ENCODE measurements at regions not wholly inside any gene's neighbourhood (a gene's known extent, or its start where the extent isn't known, plus 50 kb on each side); places are given as distances from the start of the nearest gene placed in this dataset.
A peak's percentile ranks its signal among the peaks of the same experiment; 100 is the strongest.

- H3K9me3 ChIP-seq: no peaks in the 10 kb centered on the region
- no peak for DNase-seq
- H3K27ac ChIP-seq: no peak overlapping the region
- H3K4me1 ChIP-seq: peaks cover 0 to 18% (median 3%) of the 10 kb centered on the region in 4 donors
- intact Hi-C loops (cut with DNase I; ENCODE audit: low total_unique reads) (no loop called here), in situ Hi-C loops (cut with MboI; ENCODE audit: low pct_ligation_motif_present in 1 of 4, low pct_unique_long_range_greater_than_20kb in 1 of 4, low sequenced_read_pairs in 3 of 4) (no loop called here)
- H3K36me3 ChIP-seq: no peaks in the 10 kb centered on the region
- no peaks in the 10 kb centered on the region for H3K27me3 ChIP-seq
- no peak for TF ChIP-seq EP300 (IDR thresholded peaks at IDR 0.05; ENCODE audit: low read depth)
- TF ChIP-seq POLR2A (IDR thresholded peaks at IDR 0.05): no peak
- no peak for TF ChIP-seq CTCF (IDR thresholded peaks at IDR 0.05)
- TF ChIP-seq POLR2AphosphoS5 (IDR thresholded peaks at IDR 0.05): no peak
- H3K4me3 ChIP-seq: no peak overlapping the region
Observed at GRCh38 chr5:90022711-90023053, 386.9 kb downstream of the CETN3 start.

GRCh38 chr5:90022002-90022710 lies 387.4 kb downstream of the CETN3 start:
- H3K27me3 ChIP-seq: no peaks in the 10 kb centered on the region
- H3K4me3 ChIP-seq: no peak overlapping the region
- 61 to 62% methylated on average over 1 of the region's 1 CpG for WGBS, 2 donors (ENCODE audit: low coverage in 1 of 2)
- no peaks in the 10 kb centered on the region for H3K9me3 ChIP-seq
- in situ Hi-C loops (cut with MboI; ENCODE audit: low pct_ligation_motif_present in 1 of 4, low pct_unique_long_range_greater_than_20kb in 1 of 4, low sequenced_read_pairs in 3 of 4): no loop called here
- intact Hi-C loops (cut with DNase I; ENCODE audit: low total_unique reads): no loop called here
- H3K4me1 ChIP-seq: peaks cover 0 to 18% (median 3%) of the 10 kb centered on the region in 4 donors
- no peak for DNase-seq
- H3K36me3 ChIP-seq: no peaks in the 10 kb centered on the region
- peak overlapping the region in 1 of 4 donors; percentile 63 for H3K27ac ChIP-seq
- no peak for TF ChIP-seq POLR2A (IDR thresholded peaks at IDR 0.05)
- no peak for TF ChIP-seq POLR2AphosphoS5 (IDR thresholded peaks at IDR 0.05)
- TF ChIP-seq EP300 (IDR thresholded peaks at IDR 0.05; ENCODE audit: low read depth): no peak
- TF ChIP-seq CTCF (IDR thresholded peaks at IDR 0.05): no peak

- DNase-seq: no peak
- H3K4me3 ChIP-seq: peak overlapping the region in 3 of 4 donors; percentile 10 to 32 (median 12)
- in situ Hi-C loops (cut with MboI; ENCODE audit: low pct_ligation_motif_present in 1 of 4, low pct_unique_long_range_greater_than_20kb in 1 of 4, low sequenced_read_pairs in 3 of 4): no loop called here
- no peaks in the 10 kb centered on the region for H3K36me3 ChIP-seq
- H3K9me3 ChIP-seq: no peaks in the 10 kb centered on the region
- intact Hi-C loops (cut with DNase I; ENCODE audit: low total_unique reads): no loop called here
- peak overlapping the region in 2 of 4 donors; percentile 54 to 63 for H3K27ac ChIP-seq
- TF ChIP-seq POLR2AphosphoS5 (IDR thresholded peaks at IDR 0.05): no peak
- TF ChIP-seq CTCF (IDR thresholded peaks at IDR 0.05): no peak
- WGBS, 2 donors (ENCODE audit: low coverage in 1 of 2): 51 to 56% methylated on average over 5 of the region's 5 CpGs
- H3K27me3 ChIP-seq: no peaks in the 10 kb centered on the region
- peaks cover 0 to 18% (median 3%) of the 10 kb centered on the region in 4 donors for H3K4me1 ChIP-seq
Observed at GRCh38 chr5:90020575-90021538, 388.7 kb downstream of the CETN3 start.

GRCh38 chr5:90017239-90017638 lies 392.3 kb downstream of the CETN3 start:
- no peak overlapping the region for H3K27ac ChIP-seq
- no peaks in the 10 kb centered on the region for H3K9me3 ChIP-seq
- in situ Hi-C loops (cut with MboI; ENCODE audit: low pct_ligation_motif_present in 1 of 4, low pct_unique_long_range_greater_than_20kb in 1 of 4, low sequenced_read_pairs in 3 of 4) (no loop called here), intact Hi-C loops (cut with DNase I; ENCODE audit: low total_unique reads) (no loop called here)
- H3K4me1 ChIP-seq: peaks cover 0 to 25% (median 3%) of the 10 kb centered on the region in 4 donors
- no peak for DNase-seq
- no peak overlapping the region for H3K4me3 ChIP-seq
- WGBS, 2 donors (ENCODE audit: low coverage in 1 of 2): 80 to 92% methylated on average over 2 to 3 of the region's 3 CpGs
- no peaks in the 10 kb centered on the region for H3K36me3 ChIP-seq
- no peaks in the 10 kb centered on the region for H3K27me3 ChIP-seq
- no peak for TF ChIP-seq CTCF (IDR thresholded peaks at IDR 0.05)
- TF ChIP-seq POLR2A (IDR thresholded peaks at IDR 0.05): no peak
- TF ChIP-seq POLR2AphosphoS5 (IDR thresholded peaks at IDR 0.05): no peak
- TF ChIP-seq EP300 (IDR thresholded peaks at IDR 0.05; ENCODE audit: low read depth): no peak
